NT2/D1 (cell line): ENCODE measurements at regions not wholly inside any gene's neighbourhood (a gene's known extent, or its start where the extent isn't known, plus 50 kb on each side); places are given as distances from the start of the nearest gene placed in this dataset.
"Not testable (repeated sequence)": the region's sequence is repeated elsewhere in the genome, so short reads cannot be mapped to it uniquely, and the experiment has no call there.

Source experiments
- SUZ12 ChIP-seq: IDR thresholded peaks from 2 replicates; pipeline ENCODE4 v1.6.1; 2011; ENCODE audit not compliant: insufficient read length, insufficient read depth; ENCODE audit errors: extremely low read depth
- YY1 ChIP-seq: IDR thresholded peaks from 2 replicates; pipeline ENCODE4 v1.6.1; 2011; ENCODE audit not compliant: insufficient read length, insufficient read depth

GRCh38 chr1:101493920-101494319, 257.1 kb downstream of the S1PR1 start:
- TF ChIP-seq YY1, SUZ12: not testable (repeated sequence)
